IMR-90 (cell line): ENCODE measurements at regions not wholly inside any gene's neighbourhood (a gene's known extent, or its start where the extent isn't known, plus 50 kb on each side); places are given as distances from the start of the nearest gene placed in this dataset.

Experiments
- ATAC-seq: fragments of 200-7000 bp; cut with Tn5 transposase; 2 replicates; pipeline ENCODE4 v1.9.1; 2020; ENCODE audit warnings: low read depth, mild to moderate bottlenecking, moderate library complexity
- BruUV-seq: library from RNA; stranded (reverse); fragments of 400-500 nt; replicated peaks from 2 replicates; lab custom pipeline; 2021; lab: Mats Ljungman, UMichigan
- CTCF ChIA-PET: fragments of 300-600 bp; formaldehyde crosslinking; extraction: SDS; loops from one replicate; lab custom pipeline; 2021; ENCODE audit warnings: antibody characterized with exemption; lab: Yijun Ruan, JAX
- POLR2A ChIA-PET: fragments of 300-600 bp; sonication (Branson Sonifier 250); formaldehyde crosslinking; loops from one replicate; lab custom pipeline; 2022; ENCODE audit warnings: antibody characterized with exemption; ENCODE audit not compliant: unreplicated experiment; lab: Charles Lee
- DNase-seq: peaks from one replicate; pipeline ENCODE4 v3.0.0; 2013
- H2AFZ ChIP-seq: replicated peaks from 2 replicates; pipeline ENCODE3; 2013; ENCODE audit warnings: low read length, mild to moderate bottlenecking; ENCODE audit not compliant: poor library complexity
- H2AK5ac ChIP-seq: 2 replicates; pipeline ENCODE4 v1.6.1; 2013; ENCODE audit warnings: low read depth, low read length, inconsistent platforms
- H2AK9ac ChIP-seq: replicated peaks from 2 replicates; pipeline ENCODE3; 2013; ENCODE audit warnings: mild to moderate bottlenecking, low read depth, low read length, moderate library complexity; ENCODE audit not compliant: poor library complexity
- H2BK120ac ChIP-seq: 2 replicates; pipeline ENCODE4 v1.6.1; 2013; ENCODE audit warnings: low read depth, low read length, inconsistent platforms
- H2BK15ac ChIP-seq: 3 replicates; pipeline ENCODE4 v1.6.1; 2013; ENCODE audit warnings: low read depth, low read length, inconsistent platforms
- H2BK20ac ChIP-seq: 2 replicates; pipeline ENCODE4 v1.6.1; 2013; ENCODE audit warnings: low read depth, mild to moderate bottlenecking, inconsistent platforms, low read length, moderate library complexity
- H2BK5ac ChIP-seq: 2 replicates; pipeline ENCODE4 v1.6.1; 2013; ENCODE audit warnings: mild to moderate bottlenecking, low read depth, low read length, inconsistent platforms; ENCODE audit not compliant: poor library complexity, severe bottlenecking
- H3K14ac ChIP-seq: replicated peaks from 2 replicates; pipeline ENCODE4 v1.6.1; 2013; ENCODE audit warnings: low read depth, low read length, inconsistent platforms
- H3K18ac ChIP-seq: 2 replicates; pipeline ENCODE4 v1.6.1; 2013; ENCODE audit warnings: low read depth, low read length, control low read depth
- H3K23ac ChIP-seq: 2 replicates; pipeline ENCODE4 v1.6.1; 2013; ENCODE audit warnings: low read depth, low read length, inconsistent platforms
- H3K27ac ChIP-seq: 2 replicates; pipeline ENCODE4 v1.5.1; 2013; ENCODE audit warnings: mild to moderate bottlenecking, control low read depth, low read length; ENCODE audit not compliant: insufficient read depth
- H3K27me3 ChIP-seq: 2 replicates; pipeline ENCODE4 v1.6.1; 2013; ENCODE audit warnings: low read length; ENCODE audit not compliant: control insufficient read depth, insufficient read depth
- H3K36me3 ChIP-seq: 2 replicates; pipeline ENCODE4 v1.6.1; 2013; ENCODE audit warnings: low read length, mixed read lengths; ENCODE audit not compliant: control insufficient read depth, insufficient read depth
- H3K4ac ChIP-seq: 2 replicates; pipeline ENCODE4 v1.6.1; 2013; ENCODE audit warnings: low read depth, low read length, inconsistent platforms
- H3K4me1 ChIP-seq: 2 replicates; pipeline ENCODE4 v1.6.1; 2013; ENCODE audit warnings: low read length, mixed read lengths; ENCODE audit not compliant: control insufficient read depth, insufficient read depth
- H3K4me2 ChIP-seq: 2 replicates; pipeline ENCODE4 v1.6.1; 2013; ENCODE audit warnings: low read depth, mild to moderate bottlenecking, control low read depth, low read length, moderate library complexity
- H3K4me3 ChIP-seq: 2 replicates; pipeline ENCODE4 v1.5.1; 2013; ENCODE audit warnings: low read depth, mild to moderate bottlenecking, control low read depth, low read length, moderate library complexity; ENCODE audit not compliant: insufficient read depth
- H3K56ac ChIP-seq: 2 replicates; pipeline ENCODE4 v1.6.1; 2013; ENCODE audit warnings: low read length, inconsistent platforms; ENCODE audit not compliant: insufficient read depth; ENCODE audit errors: extremely low read depth
- H3K79me1 ChIP-seq, 2 experiments: 2 replicates each; pipeline ENCODE4 v1.6.1; 2013; ENCODE audit warnings: low read length in 2 of 2, inconsistent platforms in 1 of 2, low read depth in 1 of 2
- H3K9ac ChIP-seq: 2 replicates; pipeline ENCODE4 v1.6.1; 2013; ENCODE audit warnings: low read depth, low read length, control low read depth
- H3K9me1 ChIP-seq: 2 replicates; pipeline ENCODE4 v1.6.1; 2013; ENCODE audit warnings: low read length, inconsistent platforms; ENCODE audit not compliant: insufficient read depth
- H3K9me3 ChIP-seq: 2 replicates; pipeline ENCODE4 v1.6.1; 2013; ENCODE audit warnings: low read length; ENCODE audit not compliant: control insufficient read depth, insufficient read depth
- H4K20me1 ChIP-seq: 2 replicates; pipeline ENCODE4 v1.6.1; 2013; ENCODE audit warnings: low read length, inconsistent platforms; ENCODE audit not compliant: insufficient read depth
- H4K5ac ChIP-seq: 2 replicates; pipeline ENCODE4 v1.6.1; 2013; ENCODE audit warnings: mild to moderate bottlenecking, low read depth, low read length, control low read depth
- H4K8ac ChIP-seq, 2 experiments: 2 replicates each; pipeline ENCODE4 v1.6.1; 2013; ENCODE audit warnings: low read depth in 2 of 2, low read length in 2 of 2, control low read depth in 1 of 2, inconsistent platforms in 1 of 2
- H4K91ac ChIP-seq: 2 replicates; pipeline ENCODE4 v1.6.1; 2013; ENCODE audit warnings: low read depth, low read length, inconsistent platforms; ENCODE audit not compliant: insufficient read depth
- BHLHE40 ChIP-seq: fragments of 150-350 bp; IDR thresholded peaks from 2 replicates; pipeline ENCODE4 v1.6.1; 2016; ENCODE audit warnings: mild to moderate bottlenecking, low read depth, low read length
- MAFK ChIP-seq: IDR thresholded peaks from 2 replicates; pipeline ENCODE4 v1.6.1; 2012; ENCODE audit warnings: low read depth, low read length, improper control_type of control experiment
- MXI1 ChIP-seq: IDR thresholded peaks from 2 replicates; pipeline ENCODE4 v1.6.1; 2012; ENCODE audit warnings: low read depth, mild to moderate bottlenecking, low read length, moderate library complexity, borderline replicate concordance
- NFE2L2 ChIP-seq: fragments of 150-350 bp; IDR thresholded peaks from 2 replicates; pipeline ENCODE4 v1.6.1; 2016; ENCODE audit warnings: low read depth, mild to moderate bottlenecking, low read length
- RCOR1 ChIP-seq: IDR thresholded peaks from 2 replicates; pipeline ENCODE4 v1.6.1; 2012; ENCODE audit warnings: mild to moderate bottlenecking, low read length, improper control_type of control experiment; ENCODE audit not compliant: insufficient replicate concordance
- whole genome bisulfite sequencing, 2 experiments: methylation state at CpG; one replicate each; pipeline versions ENCODE4 v1.1.5 to v1.1.7; 2013; ENCODE audit warnings: missing lambda C conversion rate in 2 of 2; ENCODE audit not compliant: insufficient read length in 1 of 2; ENCODE audit errors: extremely low coverage in 2 of 2; 5-methylcytosine and 5-hydroxymethylcytosine counted together
- dilution Hi-C: fragments of 300-500 bp; cut with HindIII; formaldehyde crosslinking; loops from one replicate; pipeline ENCODE4 v1.14.3; 2018; ENCODE audit warnings: low sequenced_read_pairs; ENCODE audit not compliant: unreplicated experiment
- in situ Hi-C: fragments of 300-500 bp; cut with MboI; formaldehyde crosslinking; loops from 3 replicates; pipeline ENCODE4 v1.14.3; 2019; ENCODE audit warnings: low sequenced_read_pairs, inconsistent platforms, mixed read lengths
- intact Hi-C: fragments of 100-400 bp; cut with micrococcal nuclease; formaldehyde crosslinking; loops from 2 replicates; pipeline ENCODE4 v1.10.0; 2022

GRCh38 chr7:125606671-125607070 is 677.0 kb upstream of the POT1 start:
- Histone ChIP-seq H3K4me2 (no peak overlapping the region), H3K23ac (no peak overlapping the region), H2BK15ac (no peak overlapping the region), H2BK120ac (no peak overlapping the region), H3K9me1 (no peaks in the 10 kb centered on the region), H3K56ac (no peak overlapping the region), H2AK5ac (no peak overlapping the region), H2AK9ac (no peak overlapping the region), H4K8ac (no peak overlapping the region), H3K9me3 (peaks cover 1% of the 10 kb centered on the region; the same call in 1 of the 2 replicates), H3K4me3 (no peak overlapping the region), H2AFZ (no peak overlapping the region), H3K14ac (no peak overlapping the region), H3K36me3 (no peaks in the 10 kb centered on the region), H2BK5ac (no peak overlapping the region), H3K4me1 (no peaks in the 10 kb centered on the region), H4K5ac (no peak overlapping the region), H3K79me1 (no peaks in the 10 kb centered on the region), H3K4ac (no peak overlapping the region), H4K91ac (no peak overlapping the region), H3K9ac (no peak overlapping the region), H3K18ac (no peak overlapping the region), H3K27me3 (no peaks in the 10 kb centered on the region), H2BK20ac (no peak overlapping the region), H3K27ac (no peak overlapping the region), H4K20me1 (no peaks in the 10 kb centered on the region)
- POLR2A ChIA-PET = no interaction called here
- WGBS, 2 experiments = no CpG with 5 or more reads among the region's 3 CpGs
- CTCF ChIA-PET = interaction anchor here (1.6 kb wide), 1 partner anchor 9 kb away, joined by 3 read pairs; no protein-coding TSS in a partner anchor
- dilution Hi-C loops = no loop called here
- TF ChIP-seq MAFK (no peak), NFE2L2 (no peak), RCOR1 (no peak), MXI1 (no peak), BHLHE40 (no peak)
- intact Hi-C loops = no loop called here
- BruUV-seq = no TSS peak
- in situ Hi-C loops = no loop called here
- DNase-seq = no peak
- no peak for ATAC-seq
